Renal pelvis (tissue), 1 donor: ENCODE measurements at regions not wholly inside any gene's neighbourhood (a gene's known extent, or its start where the extent isn't known, plus 50 kb on each side); places are given as distances from the start of the nearest gene placed in this dataset.

Source experiments
- DNase-seq: peaks from one replicate; pipeline ENCODE4 v3.0.0-alpha.2; 2013

DNA sequence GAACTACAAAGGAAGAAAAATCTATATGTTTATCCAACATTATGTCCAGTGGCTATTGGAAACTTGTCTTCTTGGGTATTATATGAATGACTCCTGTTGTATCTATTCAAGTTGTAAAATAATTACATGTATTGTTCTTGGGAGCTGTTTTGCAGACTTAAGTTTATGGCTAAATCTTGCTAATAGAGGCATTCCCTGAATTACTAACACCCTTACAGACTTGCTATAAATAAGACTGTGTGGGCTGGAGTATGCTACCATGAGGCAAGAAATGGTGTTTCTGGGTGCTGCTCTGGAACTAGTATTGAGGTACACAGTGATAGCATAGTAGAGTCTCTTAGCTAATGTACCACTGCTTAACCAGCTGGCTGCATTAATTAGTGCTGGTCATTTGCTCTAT lies 155.1 kb downstream of the HIPK3 start:
- DNase-seq, result no peak

DNA sequence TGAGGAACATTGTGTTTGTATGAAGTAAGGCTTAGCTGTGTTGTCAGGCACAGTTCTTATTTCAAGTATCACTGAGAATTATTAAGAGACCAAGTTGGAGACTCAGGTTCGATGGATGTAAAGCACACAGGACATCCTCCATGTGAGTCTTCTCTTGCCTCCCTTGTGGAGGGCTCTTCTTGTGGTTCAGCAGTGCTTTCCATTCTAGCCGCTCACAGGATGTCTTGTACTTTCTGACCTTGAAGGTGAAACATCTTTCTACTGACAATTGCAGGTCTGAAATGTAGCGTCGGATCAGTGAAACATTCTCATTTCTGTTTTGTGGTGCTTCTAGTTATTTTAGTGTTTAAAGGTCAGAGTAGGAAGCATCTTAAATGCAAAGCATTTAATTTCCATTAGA lies 154.6 kb downstream of the HIPK3 start:
- DNase-seq, result no peak

DNA sequence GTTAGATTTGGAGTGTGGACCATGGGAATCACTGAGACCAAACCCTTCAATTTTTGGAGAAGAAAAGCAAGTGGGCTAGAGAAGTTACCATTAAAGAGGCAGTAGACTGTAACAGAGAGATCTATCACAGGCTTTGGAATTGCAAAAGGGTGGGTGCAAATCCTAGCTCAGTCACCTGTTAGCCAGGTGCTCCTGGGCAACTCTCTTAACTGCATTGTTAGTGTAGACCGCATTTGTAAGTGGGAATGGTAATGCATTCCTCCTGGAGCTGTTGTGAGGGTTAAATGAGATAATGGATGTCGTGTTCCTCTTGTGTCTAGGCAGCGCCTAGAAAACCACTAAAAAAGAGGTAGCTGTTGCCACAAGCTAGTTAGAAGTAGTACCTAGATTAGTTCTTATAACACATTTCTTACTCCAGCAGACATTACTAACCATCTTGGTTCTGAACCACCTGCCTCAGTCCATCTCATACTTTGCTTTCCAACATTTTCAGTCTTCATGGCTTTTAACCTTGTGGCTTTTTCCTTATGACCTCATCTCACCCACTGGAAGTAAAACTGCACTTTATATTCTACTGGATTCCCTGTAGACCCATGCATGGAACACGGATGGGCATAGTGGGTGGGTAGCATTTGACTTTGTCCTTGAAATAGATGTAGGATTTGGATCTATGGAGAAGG lies 153.0 kb downstream of the HIPK3 start:
- DNase-seq, result no peak
